ENCODE measurements at regions not wholly inside any gene's neighbourhood (a gene's known extent, or its start where the extent isn't known, plus 50 kb on each side); places are given as distances from the start of the nearest gene placed in this dataset.
A peak's percentile ranks its signal among the peaks of the same experiment; 100 is the strongest.
"Not testable (repeated sequence)": the region's sequence is repeated elsewhere in the genome, so short reads cannot be mapped to it uniquely, and the experiment has no call there.

- DNase-seq, result not testable (repeated sequence)
These were observed 135.9 kb upstream of the PROKR2 start for GRCh38 chr20:5452691-5453090.

GRCh38 chr20:5452286-5452685 lies 135.5 kb upstream of the PROKR2 start:
- DNase-seq, result not testable (repeated sequence)

- no peak for DNase-seq
These were observed 135.0 kb upstream of the PROKR2 start for GRCh38 chr20:5451643-5452210.

- DNase-seq, result peak; percentile 50
These were observed 131.8 kb upstream of the PROKR2 start for GRCh38 chr20:5448449-5449118.

- no peak for DNase-seq
These were observed 130.4 kb upstream of the PROKR2 start for GRCh38 chr20:5447188-5447587.

GRCh38 chr20:5445611-5446010 lies 128.9 kb upstream of the PROKR2 start:
- no peak for DNase-seq

GRCh38 chr20:5442101-5442500 lies 125.3 kb upstream of the PROKR2 start:
- DNase-seq, result no peak

- DNase-seq, result no peak
These were observed 117.4 kb upstream of the PROKR2 start for GRCh38 chr20:5434116-5434515.

- peak; percentile 47 for DNase-seq
These were observed 116.6 kb upstream of the PROKR2 start for GRCh38 chr20:5433352-5433751.

GRCh38 chr20:5432030-5432429 lies 115.3 kb upstream of the PROKR2 start:
- no peak for DNase-seq

- no peak for DNase-seq
These were observed 113.9 kb upstream of the PROKR2 start for GRCh38 chr20:5430670-5431069.

GRCh38 chr20:5426026-5426425 lies 109.3 kb upstream of the PROKR2 start:
- no peak for DNase-seq

- no peak for DNase-seq
These were observed 99.3 kb upstream of the PROKR2 start for GRCh38 chr20:5416086-5416485.

GRCh38 chr20:5413394-5413793 lies 96.6 kb upstream of the PROKR2 start:
- DNase-seq, result no peak

GRCh38 chr20:5410470-5410869 lies 93.7 kb upstream of the PROKR2 start:
- no peak for DNase-seq

GRCh38 chr20:5402903-5403531 lies 86.3 kb upstream of the PROKR2 start:
- peak; percentile 48 for DNase-seq

GRCh38 chr20:5401277-5401875 lies 84.6 kb upstream of the PROKR2 start:
- no peak for DNase-seq

GRCh38 chr20:5400164-5400762 lies 83.5 kb upstream of the PROKR2 start:
- peak; percentile 38 for DNase-seq

- DNase-seq, result no peak
These were observed 80.6 kb upstream of the PROKR2 start for GRCh38 chr20:5397393-5397792.

- no peak for DNase-seq
These were observed 79.4 kb upstream of the PROKR2 start for GRCh38 chr20:5395932-5396727.

GRCh38 chr20:5393218-5393870 lies 76.6 kb upstream of the PROKR2 start:
- DNase-seq, result no peak

GRCh38 chr20:5390720-5391119 lies 74.0 kb upstream of the PROKR2 start:
- DNase-seq, result no peak
